Keratinocyte (primary cell): ENCODE measurements at regions not wholly inside any gene's neighbourhood (a gene's known extent, or its start where the extent isn't known, plus 50 kb on each side); places are given as distances from the start of the nearest gene placed in this dataset.

Source experiments
- DNase-seq: peaks from one replicate; pipeline ENCODE4 v3.0.0-alpha.2; 2011; ENCODE audit warnings: low read depth, missing footprints, low spot score
- FAIRE-seq: peaks from 2 replicates; lab custom pipeline; 2011; peaks lifted over from hg19 to GRCh38; lab: Jason Lieb, UNC
- H2AFZ ChIP-seq: 2 replicates; pipeline ENCODE4 v1.6.0; 2012; ENCODE audit warnings: low read length, control low read depth, inconsistent platforms; ENCODE audit not compliant: control insufficient read depth
- H3K27ac ChIP-seq: 2 replicates; pipeline ENCODE4 v1.5.1; 2011; ENCODE audit warnings: low read length; ENCODE audit not compliant: control insufficient read depth, insufficient read depth
- H3K27me3 ChIP-seq: 3 replicates; pipeline ENCODE4 v1.6.0; 2011; ENCODE audit warnings: low read length; ENCODE audit not compliant: control insufficient read depth, insufficient read depth; ENCODE audit errors: extremely low read depth
- H3K36me3 ChIP-seq, 2 experiments: 2 replicates in 1 of 2; 3 replicates in 1 of 2; pipeline ENCODE4 v1.5.1; 2011; ENCODE audit warnings: low read length in 2 of 2, mild to moderate bottlenecking in 1 of 2; ENCODE audit not compliant: control insufficient read depth in 2 of 2, insufficient read depth in 2 of 2; ENCODE audit errors: extremely low read depth in 1 of 2
- H3K4me1 ChIP-seq: 3 replicates; pipeline ENCODE4 v1.5.1; 2011; ENCODE audit warnings: low read length; ENCODE audit not compliant: control insufficient read depth, insufficient read depth; ENCODE audit errors: extremely low read depth
- H3K4me2 ChIP-seq: 3 replicates; pipeline ENCODE4 v1.6.0; 2011; ENCODE audit warnings: low read depth, low read length; ENCODE audit not compliant: control insufficient read depth, insufficient read depth; ENCODE audit errors: extremely low read depth
- H3K4me3 ChIP-seq, 3 experiments: fragments of 200-600 bp in 1 of 3; sonication (generic) in 1 of 3; 2 replicates in 2 of 3; 3 replicates in 1 of 3; pipeline ENCODE4 v1.5.1; 2011 to 2016; ENCODE audit warnings: low read length in 3 of 3, mild to moderate bottlenecking in 3 of 3, control low read depth in 2 of 3, inconsistent platforms in 1 of 3, low read depth in 1 of 3, mixed read lengths in 1 of 3, mixed run types in 1 of 3, moderate library complexity in 1 of 3; ENCODE audit not compliant: control insufficient read depth in 2 of 3, insufficient read depth in 2 of 3; ENCODE audit errors: extremely low read depth in 1 of 3
- H3K79me2 ChIP-seq: 2 replicates; pipeline ENCODE4 v1.6.0; 2012; ENCODE audit warnings: low read length; ENCODE audit not compliant: control insufficient read depth, insufficient read depth
- H3K9ac ChIP-seq: 3 replicates; pipeline ENCODE4 v1.6.0; 2011; ENCODE audit warnings: low read length; ENCODE audit not compliant: control insufficient read depth, insufficient read depth; ENCODE audit errors: extremely low read depth
- H3K9me1 ChIP-seq: 3 replicates; pipeline ENCODE4 v1.6.0; 2011; ENCODE audit warnings: low read length; ENCODE audit not compliant: control insufficient read depth, insufficient read depth; ENCODE audit errors: extremely low read depth
- H3K9me3 ChIP-seq: 2 replicates; pipeline ENCODE4 v1.5.1; 2012; ENCODE audit warnings: low read depth, low read length; ENCODE audit not compliant: control insufficient read depth
- H4K20me1 ChIP-seq: 3 replicates; pipeline ENCODE4 v1.6.0; 2011; ENCODE audit warnings: low read length; ENCODE audit not compliant: control insufficient read depth, insufficient read depth; ENCODE audit errors: extremely low read depth
- EZH2 ChIP-seq: IDR thresholded peaks from one replicate; pipeline ENCODE4 v1.6.1; 2012; ENCODE audit warnings: inconsistent platforms, mild to moderate bottlenecking, low read length, moderate library complexity
- dilution Hi-C: fragments of 300-500 bp; cut with MboI; formaldehyde crosslinking; loops from one replicate; pipeline ENCODE4 v1.7.0; 2020; ENCODE audit warnings: low sequenced_read_pairs; ENCODE audit not compliant: extremely low pct_ligation_motif_present
- TF ChIP-seq, protein P1 (sequence below), 3 experiments: IDR thresholded peaks in 1 of 3; conservative IDR thresholded peaks in 1 of 3; optimal IDR thresholded peaks in 1 of 3; 2 replicates in 2 of 3; 3 replicates in 1 of 3; pipeline versions ENCODE3 to v1.5.1; 2011; ENCODE audit warnings: low read length in 3 of 3, mild to moderate bottlenecking in 3 of 3, moderate library complexity in 2 of 3, control low read depth in 1 of 3, inconsistent platforms in 1 of 3; ENCODE audit not compliant: insufficient read depth in 2 of 3; ENCODE audit errors: extremely low read depth in 1 of 3

DNA sequence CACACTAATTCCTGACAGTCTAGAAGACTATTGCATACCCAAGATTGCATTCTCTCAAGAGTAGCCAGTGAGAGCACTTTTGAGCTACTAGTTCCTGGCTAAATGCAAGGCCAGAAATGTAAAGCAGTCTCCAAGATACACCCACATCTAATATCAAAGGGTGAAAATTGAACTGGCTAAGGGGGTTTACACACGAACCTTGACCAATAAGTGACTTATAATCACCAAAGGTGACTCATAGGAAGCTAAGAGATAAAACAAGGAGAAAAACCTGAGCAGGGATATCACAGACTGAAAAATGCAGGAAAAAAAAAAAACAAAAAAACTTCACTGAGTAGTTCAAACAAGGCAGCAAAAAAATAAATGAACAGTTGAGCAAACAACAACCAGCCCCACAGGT lies 172.2 kb upstream of the RRP15 start:
- H2AFZ ChIP-seq: no peak overlapping the region
- DNase-seq (no peak), FAIRE-seq (no peak)
- H3K36me3 ChIP-seq: no peaks in the 10 kb centered on the region
- H3K9me1 ChIP-seq: no peaks in the 10 kb centered on the region
- no peaks in the 10 kb centered on the region for H3K4me1 ChIP-seq
- no peaks in the 10 kb centered on the region for H3K9me3 ChIP-seq
- H3K4me2 ChIP-seq: no peak overlapping the region
- TF ChIP-seq, protein P1, sequence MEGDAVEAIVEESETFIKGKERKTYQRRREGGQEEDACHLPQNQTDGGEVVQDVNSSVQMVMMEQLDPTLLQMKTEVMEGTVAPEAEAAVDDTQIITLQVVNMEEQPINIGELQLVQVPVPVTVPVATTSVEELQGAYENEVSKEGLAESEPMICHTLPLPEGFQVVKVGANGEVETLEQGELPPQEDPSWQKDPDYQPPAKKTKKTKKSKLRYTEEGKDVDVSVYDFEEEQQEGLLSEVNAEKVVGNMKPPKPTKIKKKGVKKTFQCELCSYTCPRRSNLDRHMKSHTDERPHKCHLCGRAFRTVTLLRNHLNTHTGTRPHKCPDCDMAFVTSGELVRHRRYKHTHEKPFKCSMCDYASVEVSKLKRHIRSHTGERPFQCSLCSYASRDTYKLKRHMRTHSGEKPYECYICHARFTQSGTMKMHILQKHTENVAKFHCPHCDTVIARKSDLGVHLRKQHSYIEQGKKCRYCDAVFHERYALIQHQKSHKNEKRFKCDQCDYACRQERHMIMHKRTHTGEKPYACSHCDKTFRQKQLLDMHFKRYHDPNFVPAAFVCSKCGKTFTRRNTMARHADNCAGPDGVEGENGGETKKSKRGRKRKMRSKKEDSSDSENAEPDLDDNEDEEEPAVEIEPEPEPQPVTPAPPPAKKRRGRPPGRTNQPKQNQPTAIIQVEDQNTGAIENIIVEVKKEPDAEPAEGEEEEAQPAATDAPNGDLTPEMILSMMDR (optimal IDR thresholded peaks at IDR 0.05 in 1 of 3, IDR thresholded peaks at IDR 0.05 in 1 of 3, conservative IDR thresholded peaks at IDR 0.05 in 1 of 3; ENCODE audit: extremely low read depth in 1 of 3, insufficient read depth in 2 of 3, low read length in 3 of 3): no peak
- TF ChIP-seq EZH2: no peak
- no peaks in the 10 kb centered on the region for H3K79me2 ChIP-seq
- no peak overlapping the region for H3K9ac ChIP-seq
- dilution Hi-C loops: no loop called here
- no peaks in the 10 kb centered on the region for H3K27me3 ChIP-seq
- H4K20me1 ChIP-seq: no peaks in the 10 kb centered on the region
- H3K27ac ChIP-seq: no peak overlapping the region
- H3K4me3 ChIP-seq: no peak overlapping the region

DNA sequence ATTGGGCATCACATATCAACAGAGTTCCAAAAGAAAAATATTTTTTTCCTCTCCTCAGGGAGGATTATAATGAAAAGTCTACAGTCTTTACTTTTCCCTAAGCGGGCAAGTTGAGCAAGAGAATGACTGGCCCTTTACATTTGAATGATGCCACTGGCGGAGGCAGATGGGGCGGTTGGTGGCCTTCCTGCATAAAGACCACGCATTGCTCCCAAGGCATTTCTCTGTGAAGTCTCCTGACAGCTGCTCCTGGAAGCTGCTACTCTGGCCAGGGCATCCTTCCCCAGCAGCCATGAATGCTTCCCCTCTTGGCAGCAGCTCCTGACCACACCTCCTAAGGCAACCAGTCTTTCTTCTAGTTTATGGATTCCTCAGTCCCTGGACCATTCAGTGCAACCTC lies 161.1 kb upstream of the RRP15 start:
- Histone ChIP-seq H3K27me3 (no peaks in the 10 kb centered on the region), H3K36me3 (no peaks in the 10 kb centered on the region), H3K9ac (no peak overlapping the region), H3K9me3 (no peaks in the 10 kb centered on the region), H3K4me3 (no peak overlapping the region), H3K27ac (no peak overlapping the region), H3K9me1 (no peaks in the 10 kb centered on the region), H3K4me2 (no peak overlapping the region), H2AFZ (no peak overlapping the region), H3K4me1 (no peaks in the 10 kb centered on the region), H3K79me2 (no peaks in the 10 kb centered on the region), H4K20me1 (no peaks in the 10 kb centered on the region)
- DNase-seq (no peak), FAIRE-seq (no peak)
- dilution Hi-C loops: no loop called here
- TF ChIP-seq, protein P1 (optimal IDR thresholded peaks at IDR 0.05 in 1 of 3, IDR thresholded peaks at IDR 0.05 in 1 of 3, conservative IDR thresholded peaks at IDR 0.05 in 1 of 3; ENCODE audit: extremely low read depth in 1 of 3, insufficient read depth in 2 of 3, low read length in 3 of 3): no peak
- no peak for TF ChIP-seq EZH2
